A673 (cell line): ENCODE measurements at regions not wholly inside any gene's neighbourhood (a gene's known extent, or its start where the extent isn't known, plus 50 kb on each side); places are given as distances from the start of the nearest gene placed in this dataset.

ENCODE experiments used
- CTCF ChIP-seq: fragments of 300-800, 200-600 bp; sonication (generic); conservative IDR thresholded peaks from 2 replicates; pipeline ENCODE4 v1.5.1; 2017; ENCODE audit warnings: low read depth, mild to moderate bottlenecking, antibody characterized with exemption, low read length, moderate library complexity, mixed read lengths
- EZH2 ChIP-seq: fragments of 200-600 bp; sonication (generic); IDR thresholded peaks from 2 replicates; pipeline ENCODE4 v1.6.1; 2017; ENCODE audit warnings: borderline replicate concordance, low read depth, mild to moderate bottlenecking, mixed read lengths, antibody characterized with exemption, low read length; ENCODE audit not compliant: poor library complexity, severe bottlenecking

- TF ChIP-seq CTCF (no peak), EZH2 (no peak)
These were observed 67.2 kb upstream of the THSD7A start for GRCh38 chr7:11899247-11899646.
